Liver (tissue), 8 donors: ENCODE measurements at regions not wholly inside any gene's neighbourhood (a gene's known extent, or its start where the extent isn't known, plus 50 kb on each side); places are given as distances from the start of the nearest gene placed in this dataset.

Source experiments
- DNase-seq: peaks from one replicate; pipeline ENCODE4 v3.0.0-alpha.2; 2017; ENCODE audit warnings: low spot score
- H3K27ac ChIP-seq, 2 donors: one replicate each; pipeline ENCODE4 v1.7.0; 2013; ENCODE audit warnings: inconsistent platforms in 2 of 2, low read length in 2 of 2, control low read depth in 1 of 2, low read depth in 1 of 2, mild to moderate bottlenecking in 1 of 2
- H3K27me3 ChIP-seq, 4 donors: one replicate each; pipeline versions ENCODE4 v1.6.1 to v1.7.0; 2013; ENCODE audit warnings: low read length in 3 of 4, inconsistent platforms in 1 of 4, mild to moderate bottlenecking in 1 of 4, moderate library complexity in 1 of 4; ENCODE audit not compliant: control insufficient read depth in 4 of 4, insufficient read depth in 4 of 4
- H3K36me3 ChIP-seq, 4 donors: one replicate each; pipeline versions ENCODE4 v1.6.1 to v1.7.0; 2013; ENCODE audit warnings: low read length in 3 of 4, mild to moderate bottlenecking in 3 of 4, low read depth in 1 of 4, moderate library complexity in 1 of 4; ENCODE audit not compliant: control insufficient read depth in 4 of 4, insufficient read depth in 3 of 4
- H3K4me1 ChIP-seq, 4 donors: one replicate each; pipeline versions ENCODE4 v1.6.1 to v1.7.0; 2013; ENCODE audit warnings: low read length in 3 of 4, mild to moderate bottlenecking in 3 of 4, moderate library complexity in 1 of 4; ENCODE audit not compliant: control insufficient read depth in 4 of 4, insufficient read depth in 4 of 4
- H3K4me3 ChIP-seq, 3 donors: one replicate each; pipeline versions ENCODE4 v1.6.1 to v1.7.0; 2013; ENCODE audit warnings: low read length in 3 of 3, control low read depth in 1 of 3, low read depth in 1 of 3, mild to moderate bottlenecking in 1 of 3
- H3K9ac ChIP-seq, 2 donors: one replicate each; pipeline ENCODE4 v1.7.0; 2013; ENCODE audit warnings: low read length in 2 of 2, mild to moderate bottlenecking in 2 of 2, moderate library complexity in 2 of 2, control low read depth in 1 of 2, low read depth in 1 of 2
- H3K9me3 ChIP-seq, 4 donors: one replicate each; pipeline versions ENCODE4 v1.6.1 to v1.7.0; 2013; ENCODE audit warnings: low read length in 3 of 4; ENCODE audit not compliant: control insufficient read depth in 4 of 4
- FOXA1 ChIP-seq: IDR thresholded peaks from 2 replicates; pipeline ENCODE4 v1.6.1; 2016; ENCODE audit warnings: antibody characterized with exemption
- FOXA2 ChIP-seq: IDR thresholded peaks from 2 replicates; pipeline ENCODE4 v1.6.1; 2016; ENCODE audit warnings: antibody characterized with exemption
- GABPA ChIP-seq, 2 donors: IDR thresholded peaks in 1 of 2; conservative IDR thresholded peaks in 1 of 2; 2 replicates each; pipeline ENCODE4 v1.6.1; 2016; ENCODE audit warnings: antibody characterized with exemption in 2 of 2, mild to moderate bottlenecking in 1 of 2, moderate library complexity in 1 of 2
- HNF4A ChIP-seq, 2 donors: conservative IDR thresholded peaks; 2 replicates each; pipeline ENCODE4 v1.6.1; 2016; ENCODE audit warnings: antibody characterized with exemption in 2 of 2, mild to moderate bottlenecking in 2 of 2
- HNF4G ChIP-seq: IDR thresholded peaks from 2 replicates; pipeline ENCODE4 v1.6.1; 2016; ENCODE audit warnings: antibody characterized with exemption
- NR2F2 ChIP-seq: IDR thresholded peaks from 2 replicates; pipeline ENCODE4 v1.6.1; 2016; ENCODE audit warnings: antibody characterized with exemption
- RXRA ChIP-seq, 2 donors: IDR thresholded peaks; 2 replicates each; pipeline ENCODE4 v1.6.1; 2017 to 2018; ENCODE audit warnings: antibody characterized with exemption in 2 of 2, mild to moderate bottlenecking in 1 of 2
- SP1 ChIP-seq: IDR thresholded peaks from 2 replicates; pipeline ENCODE4 v1.6.1; 2018; ENCODE audit warnings: antibody characterized with exemption, mild to moderate bottlenecking
- TAF1 ChIP-seq: conservative IDR thresholded peaks from 2 replicates; pipeline ENCODE4 v1.6.1; 2016; ENCODE audit warnings: antibody characterized with exemption, mild to moderate bottlenecking
- YY1 ChIP-seq: IDR thresholded peaks from 2 replicates; pipeline ENCODE4 v1.6.1; 2016; ENCODE audit warnings: antibody characterized with exemption, mild to moderate bottlenecking
- WGBS: extraction: QIAGEN DNeasy Blood & Tissue Kit; methylation state at CpG from one replicate; pipeline ENCODE4 v1.1.7; 2013; 5-methylcytosine and 5-hydroxymethylcytosine counted together
- TF ChIP-seq, protein P1 (sequence below): IDR thresholded peaks from 2 replicates; pipeline ENCODE4 v1.6.1; 2016; ENCODE audit warnings: antibody characterized with exemption
- TF ChIP-seq, protein P2 (sequence below): IDR thresholded peaks from 2 replicates; pipeline ENCODE4 v1.6.1; 2016; ENCODE audit warnings: antibody characterized with exemption
- TF ChIP-seq, protein P3 (sequence below): fragments of 150-350 bp; IDR thresholded peaks from 2 replicates; pipeline ENCODE4 v1.5.1; 2017; ENCODE audit warnings: improper control_type of control experiment, low read depth, low read length; ENCODE audit not compliant: missing input control
- TF ChIP-seq, protein P4 (sequence below): IDR thresholded peaks from 2 replicates; pipeline ENCODE4 v1.6.1; 2016; ENCODE audit warnings: antibody characterized with exemption
- TF ChIP-seq, protein P5 (sequence below): IDR thresholded peaks from 2 replicates; pipeline ENCODE4 v1.6.1; 2016; ENCODE audit warnings: antibody characterized with exemption, mild to moderate bottlenecking
- donor health status: healthy.
- donor health status: healthy.
- donor health status: healthy.
- donor health status: healthy.
- donor health status: healthy.

DNA sequence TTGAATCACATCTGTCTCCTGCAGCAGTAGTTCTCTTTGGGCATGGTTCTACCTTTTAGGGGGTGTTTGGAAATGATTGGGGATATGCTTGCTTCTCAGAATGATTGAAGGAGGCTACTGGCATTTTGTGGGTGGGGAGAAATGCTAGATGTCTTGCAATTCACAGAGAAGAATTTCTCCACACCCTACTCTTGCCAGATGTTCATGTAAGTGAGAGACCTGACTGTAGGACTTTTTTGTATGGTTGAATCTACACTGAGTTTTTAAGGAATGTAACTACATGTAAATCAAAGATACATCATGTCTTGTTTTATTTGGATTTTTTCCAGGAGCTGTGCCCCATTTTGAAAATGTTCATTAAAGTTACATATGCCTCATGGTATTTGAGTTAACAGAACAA is 311.9 kb downstream of the PRDM2 start:
- no peaks in the 10 kb centered on the region for H3K36me3 ChIP-seq
- H3K9me3 ChIP-seq: peaks cover 0 to 13% (median 2%) of the 10 kb centered on the region in 4 donors
- no peaks in the 10 kb centered on the region for H3K4me1 ChIP-seq
- H3K4me3 ChIP-seq: no peak overlapping the region
- H3K27ac ChIP-seq: no peak overlapping the region
- TF ChIP-seq GABPA (IDR thresholded peaks at IDR 0.05 in 1 of 2, conservative IDR thresholded peaks at IDR 0.05 in 1 of 2) (no peak), NR2F2 (no peak)
- H3K9ac ChIP-seq: no peak overlapping the region
- no peak for DNase-seq
- H3K27me3 ChIP-seq: peaks cover 0 to 11% (median under 1%) of the 10 kb centered on the region in 4 donors

DNA sequence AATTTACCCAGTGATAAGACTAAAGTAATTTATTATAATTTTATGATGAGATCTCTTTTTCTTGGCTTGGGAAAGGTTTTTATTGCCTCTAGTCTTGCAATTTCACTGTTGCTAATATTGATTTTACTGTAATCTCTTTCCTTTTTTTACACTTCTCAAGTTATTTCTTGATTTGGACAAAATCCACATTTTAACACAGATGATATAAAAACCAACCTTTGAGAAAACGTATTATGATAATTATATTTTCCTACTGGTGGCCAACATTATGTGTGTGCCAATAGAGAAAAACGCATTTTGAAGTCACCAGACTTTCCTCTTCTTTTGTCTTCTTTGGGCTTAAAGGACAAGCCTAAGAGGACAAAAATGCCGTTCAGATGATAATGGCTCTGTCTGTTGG is 314.9 kb downstream of the PRDM2 start:
- TF ChIP-seq YY1 (no peak), TAF1 (no peak), GABPA (IDR thresholded peaks at IDR 0.05 in 1 of 2, conservative IDR thresholded peaks at IDR 0.05 in 1 of 2) (no peak), HNF4A (conservative IDR thresholded peaks at IDR 0.05) (no peak), RXRA (IDR thresholded peaks at IDR 0.05) (no peak), FOXA1 (no peak)
- TF ChIP-seq, protein P1, sequence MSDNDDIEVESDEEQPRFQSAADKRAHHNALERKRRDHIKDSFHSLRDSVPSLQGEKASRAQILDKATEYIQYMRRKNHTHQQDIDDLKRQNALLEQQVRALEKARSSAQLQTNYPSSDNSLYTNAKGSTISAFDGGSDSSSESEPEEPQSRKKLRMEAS: no peak
- TF ChIP-seq, protein P2, sequence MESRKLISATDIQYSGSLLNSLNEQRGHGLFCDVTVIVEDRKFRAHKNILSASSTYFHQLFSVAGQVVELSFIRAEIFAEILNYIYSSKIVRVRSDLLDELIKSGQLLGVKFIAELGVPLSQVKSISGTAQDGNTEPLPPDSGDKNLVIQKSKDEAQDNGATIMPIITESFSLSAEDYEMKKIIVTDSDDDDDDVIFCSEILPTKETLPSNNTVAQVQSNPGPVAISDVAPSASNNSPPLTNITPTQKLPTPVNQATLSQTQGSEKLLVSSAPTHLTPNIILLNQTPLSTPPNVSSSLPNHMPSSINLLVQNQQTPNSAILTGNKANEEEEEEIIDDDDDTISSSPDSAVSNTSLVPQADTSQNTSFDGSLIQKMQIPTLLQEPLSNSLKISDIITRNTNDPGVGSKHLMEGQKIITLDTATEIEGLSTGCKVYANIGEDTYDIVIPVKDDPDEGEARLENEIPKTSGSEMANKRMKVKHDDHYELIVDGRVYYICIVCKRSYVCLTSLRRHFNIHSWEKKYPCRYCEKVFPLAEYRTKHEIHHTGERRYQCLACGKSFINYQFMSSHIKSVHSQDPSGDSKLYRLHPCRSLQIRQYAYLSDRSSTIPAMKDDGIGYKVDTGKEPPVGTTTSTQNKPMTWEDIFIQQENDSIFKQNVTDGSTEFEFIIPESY: no peak
- TF ChIP-seq, protein P3, sequence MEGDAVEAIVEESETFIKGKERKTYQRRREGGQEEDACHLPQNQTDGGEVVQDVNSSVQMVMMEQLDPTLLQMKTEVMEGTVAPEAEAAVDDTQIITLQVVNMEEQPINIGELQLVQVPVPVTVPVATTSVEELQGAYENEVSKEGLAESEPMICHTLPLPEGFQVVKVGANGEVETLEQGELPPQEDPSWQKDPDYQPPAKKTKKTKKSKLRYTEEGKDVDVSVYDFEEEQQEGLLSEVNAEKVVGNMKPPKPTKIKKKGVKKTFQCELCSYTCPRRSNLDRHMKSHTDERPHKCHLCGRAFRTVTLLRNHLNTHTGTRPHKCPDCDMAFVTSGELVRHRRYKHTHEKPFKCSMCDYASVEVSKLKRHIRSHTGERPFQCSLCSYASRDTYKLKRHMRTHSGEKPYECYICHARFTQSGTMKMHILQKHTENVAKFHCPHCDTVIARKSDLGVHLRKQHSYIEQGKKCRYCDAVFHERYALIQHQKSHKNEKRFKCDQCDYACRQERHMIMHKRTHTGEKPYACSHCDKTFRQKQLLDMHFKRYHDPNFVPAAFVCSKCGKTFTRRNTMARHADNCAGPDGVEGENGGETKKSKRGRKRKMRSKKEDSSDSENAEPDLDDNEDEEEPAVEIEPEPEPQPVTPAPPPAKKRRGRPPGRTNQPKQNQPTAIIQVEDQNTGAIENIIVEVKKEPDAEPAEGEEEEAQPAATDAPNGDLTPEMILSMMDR: no peak
- 72% methylated on average over 3 of the region's 3 CpGs for WGBS
- Histone ChIP-seq H3K27ac (no peak overlapping the region), H3K9me3 (peaks cover 0 to 4% (median 0%) of the 10 kb centered on the region in 4 donors), H3K4me3 (no peak overlapping the region), H3K27me3 (peaks cover 0 to 16% (median 3%) of the 10 kb centered on the region in 4 donors), H3K4me1 (no peaks in the 10 kb centered on the region), H3K36me3 (no peaks in the 10 kb centered on the region), H3K9ac (no peak overlapping the region)
- DNase-seq: no peak

DNA sequence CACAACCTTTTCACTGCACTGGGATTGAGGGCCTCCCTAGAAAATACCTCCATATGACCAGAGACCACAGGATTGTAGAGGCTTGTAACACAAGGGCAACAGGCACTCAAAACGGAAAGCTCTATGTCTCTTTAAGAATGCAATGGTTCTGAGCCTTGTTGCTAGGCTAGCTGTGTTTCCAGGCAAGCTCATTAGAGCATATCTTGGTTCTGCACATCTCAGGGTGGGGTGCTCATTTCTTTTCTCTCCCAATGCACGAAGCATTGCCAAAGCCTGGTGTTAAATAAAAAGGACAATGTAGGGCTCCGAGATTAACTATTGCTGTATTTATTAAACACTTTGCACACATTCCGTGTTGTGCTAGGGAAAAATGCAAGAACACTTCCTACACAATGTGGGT is 315.9 kb downstream of the PRDM2 start:
- H3K27me3 ChIP-seq: peaks cover 0 to 16% (median 3%) of the 10 kb centered on the region in 4 donors
- no peak overlapping the region for H3K9ac ChIP-seq
- peaks cover 0 to 4% (median 0%) of the 10 kb centered on the region in 4 donors for H3K9me3 ChIP-seq
- WGBS: 72% methylated on average over 4 of the region's 4 CpGs
- DNase-seq: no peak
- no peaks in the 10 kb centered on the region for H3K4me1 ChIP-seq
- no peak overlapping the region for H3K27ac ChIP-seq
- H3K4me3 ChIP-seq: no peak overlapping the region
- H3K36me3 ChIP-seq: no peaks in the 10 kb centered on the region
- TF ChIP-seq FOXA2 (no peak), YY1 (no peak), RXRA (IDR thresholded peaks at IDR 0.05) (no peak), FOXA1 (no peak), SP1 (no peak), HNF4G (no peak)
- TF ChIP-seq, protein P1: no peak
- TF ChIP-seq, protein P4, sequence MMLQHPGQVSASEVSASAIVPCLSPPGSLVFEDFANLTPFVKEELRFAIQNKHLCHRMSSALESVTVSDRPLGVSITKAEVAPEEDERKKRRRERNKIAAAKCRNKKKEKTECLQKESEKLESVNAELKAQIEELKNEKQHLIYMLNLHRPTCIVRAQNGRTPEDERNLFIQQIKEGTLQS: no peak
- TF ChIP-seq, protein P5, sequence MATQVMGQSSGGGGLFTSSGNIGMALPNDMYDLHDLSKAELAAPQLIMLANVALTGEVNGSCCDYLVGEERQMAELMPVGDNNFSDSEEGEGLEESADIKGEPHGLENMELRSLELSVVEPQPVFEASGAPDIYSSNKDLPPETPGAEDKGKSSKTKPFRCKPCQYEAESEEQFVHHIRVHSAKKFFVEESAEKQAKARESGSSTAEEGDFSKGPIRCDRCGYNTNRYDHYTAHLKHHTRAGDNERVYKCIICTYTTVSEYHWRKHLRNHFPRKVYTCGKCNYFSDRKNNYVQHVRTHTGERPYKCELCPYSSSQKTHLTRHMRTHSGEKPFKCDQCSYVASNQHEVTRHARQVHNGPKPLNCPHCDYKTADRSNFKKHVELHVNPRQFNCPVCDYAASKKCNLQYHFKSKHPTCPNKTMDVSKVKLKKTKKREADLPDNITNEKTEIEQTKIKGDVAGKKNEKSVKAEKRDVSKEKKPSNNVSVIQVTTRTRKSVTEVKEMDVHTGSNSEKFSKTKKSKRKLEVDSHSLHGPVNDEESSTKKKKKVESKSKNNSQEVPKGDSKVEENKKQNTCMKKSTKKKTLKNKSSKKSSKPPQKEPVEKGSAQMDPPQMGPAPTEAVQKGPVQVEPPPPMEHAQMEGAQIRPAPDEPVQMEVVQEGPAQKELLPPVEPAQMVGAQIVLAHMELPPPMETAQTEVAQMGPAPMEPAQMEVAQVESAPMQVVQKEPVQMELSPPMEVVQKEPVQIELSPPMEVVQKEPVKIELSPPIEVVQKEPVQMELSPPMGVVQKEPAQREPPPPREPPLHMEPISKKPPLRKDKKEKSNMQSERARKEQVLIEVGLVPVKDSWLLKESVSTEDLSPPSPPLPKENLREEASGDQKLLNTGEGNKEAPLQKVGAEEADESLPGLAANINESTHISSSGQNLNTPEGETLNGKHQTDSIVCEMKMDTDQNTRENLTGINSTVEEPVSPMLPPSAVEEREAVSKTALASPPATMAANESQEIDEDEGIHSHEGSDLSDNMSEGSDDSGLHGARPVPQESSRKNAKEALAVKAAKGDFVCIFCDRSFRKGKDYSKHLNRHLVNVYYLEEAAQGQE: no peak
- TF ChIP-seq, protein P2: no peak
